HG02763 (cell line): ENCODE measurements at regions not wholly inside any gene's neighbourhood (a gene's known extent, or its start where the extent isn't known, plus 50 kb on each side); places are given as distances from the start of the nearest gene placed in this dataset.

Source experiments
- ATAC-seq: cut with Tn5 transposase; IDR thresholded peaks from one replicate; pipeline ENCODE4 v1.9.1; 2021; ENCODE audit warnings: mild to moderate bottlenecking, moderate library complexity; ENCODE audit not compliant: unreplicated experiment

DNA sequence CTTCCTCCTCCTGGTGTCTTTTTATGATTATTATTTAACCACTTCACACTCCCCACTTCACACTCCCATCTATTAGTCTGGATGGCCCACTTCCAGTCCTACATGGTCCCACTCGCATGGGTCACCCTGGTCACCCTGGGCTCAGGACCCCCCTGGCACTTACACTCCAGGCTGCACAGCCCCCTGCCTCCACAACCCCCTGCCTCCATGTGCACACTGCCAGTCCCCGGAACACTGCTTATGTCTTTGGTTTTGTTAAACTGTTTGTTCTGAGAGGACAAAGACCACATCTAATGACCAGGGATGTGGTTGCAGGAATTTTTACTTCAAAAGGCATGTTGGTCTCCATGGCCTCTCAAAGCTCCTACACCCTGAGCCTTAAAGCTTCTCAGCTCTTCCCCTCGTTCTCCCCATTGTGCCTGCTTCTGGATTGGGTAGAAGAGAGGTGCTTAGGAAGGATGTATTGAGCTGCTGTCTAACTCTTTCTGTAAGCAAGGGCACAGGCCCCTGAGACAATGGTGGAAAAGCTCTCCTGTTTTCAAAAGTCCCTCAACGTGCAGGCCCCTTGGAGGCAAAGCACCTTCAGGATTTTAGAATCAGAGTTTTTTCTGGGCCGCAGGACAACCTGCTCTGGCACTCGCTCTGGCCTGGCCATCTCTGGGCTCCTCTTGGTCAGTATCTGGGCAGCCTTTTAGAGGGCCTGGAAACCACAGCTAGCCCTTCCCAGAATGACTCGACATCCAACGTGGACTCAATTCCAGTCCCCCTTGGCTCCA lies 150.0 kb upstream of the HAAO start:
- no peak for ATAC-seq

DNA sequence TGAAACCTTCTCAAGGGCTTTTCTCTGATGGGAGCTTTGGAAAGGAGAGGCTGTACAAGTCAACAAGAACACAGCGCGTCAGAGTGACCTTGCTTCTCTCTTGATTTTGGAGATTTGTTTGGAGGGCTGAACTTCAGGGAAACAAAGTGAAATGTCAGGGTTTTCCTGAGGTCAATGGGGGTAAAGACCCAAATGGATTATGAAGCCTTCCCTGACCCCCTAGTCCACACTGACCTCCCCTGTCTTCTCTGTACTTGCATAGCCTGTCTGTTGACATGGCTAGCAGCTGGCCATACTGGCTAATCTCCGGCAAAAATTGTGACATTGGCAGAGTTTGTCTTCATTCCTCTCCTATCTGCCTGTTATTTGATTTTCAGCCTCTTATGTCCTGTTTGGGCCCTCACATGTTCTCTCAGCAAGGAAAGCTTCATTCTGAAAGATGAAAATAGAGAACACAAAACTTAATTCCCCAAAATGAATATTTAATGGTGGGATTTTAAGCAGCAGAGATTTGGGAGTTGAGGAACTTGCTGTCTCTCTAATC lies 149.3 kb upstream of the HAAO start:
- ATAC-seq, result no peak

DNA sequence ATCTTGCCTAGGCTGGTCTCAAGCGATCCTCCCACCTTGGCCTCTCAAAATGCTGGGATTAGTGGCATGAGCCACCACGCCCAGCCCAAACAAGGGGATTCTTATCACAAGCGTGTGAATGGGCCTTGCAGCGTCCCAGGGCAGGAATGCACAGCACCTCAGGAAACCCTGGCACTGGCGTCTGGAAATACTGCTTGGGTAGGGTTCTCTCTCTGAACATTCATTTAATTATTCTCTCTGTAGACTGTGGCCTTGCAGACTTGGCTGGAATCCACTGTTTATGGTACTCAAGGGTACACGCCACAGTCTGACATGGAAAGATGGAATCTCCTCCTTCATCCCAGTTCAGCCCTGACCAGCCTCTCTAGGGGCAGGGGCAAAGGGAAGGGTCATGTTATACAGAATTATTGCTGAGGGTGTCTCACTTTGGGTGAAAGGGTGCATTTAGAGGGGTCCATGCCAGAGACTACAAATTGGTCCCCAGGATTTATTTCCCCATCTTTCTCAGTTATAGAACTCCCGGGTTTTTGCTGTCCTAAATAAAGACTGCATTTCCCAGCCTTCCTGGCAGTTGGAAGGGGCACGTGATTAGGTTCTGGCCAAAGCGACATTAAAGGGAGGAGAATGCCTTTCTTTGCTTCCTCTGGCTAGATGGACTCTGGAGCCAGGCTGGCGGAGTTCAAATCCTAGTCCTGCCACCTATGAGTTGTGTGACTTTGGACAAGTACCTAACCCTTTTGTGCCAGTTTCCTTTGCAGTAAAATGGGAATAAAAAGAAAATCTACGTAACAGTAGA lies 147.2 kb upstream of the HAAO start:
- no peak for ATAC-seq

DNA sequence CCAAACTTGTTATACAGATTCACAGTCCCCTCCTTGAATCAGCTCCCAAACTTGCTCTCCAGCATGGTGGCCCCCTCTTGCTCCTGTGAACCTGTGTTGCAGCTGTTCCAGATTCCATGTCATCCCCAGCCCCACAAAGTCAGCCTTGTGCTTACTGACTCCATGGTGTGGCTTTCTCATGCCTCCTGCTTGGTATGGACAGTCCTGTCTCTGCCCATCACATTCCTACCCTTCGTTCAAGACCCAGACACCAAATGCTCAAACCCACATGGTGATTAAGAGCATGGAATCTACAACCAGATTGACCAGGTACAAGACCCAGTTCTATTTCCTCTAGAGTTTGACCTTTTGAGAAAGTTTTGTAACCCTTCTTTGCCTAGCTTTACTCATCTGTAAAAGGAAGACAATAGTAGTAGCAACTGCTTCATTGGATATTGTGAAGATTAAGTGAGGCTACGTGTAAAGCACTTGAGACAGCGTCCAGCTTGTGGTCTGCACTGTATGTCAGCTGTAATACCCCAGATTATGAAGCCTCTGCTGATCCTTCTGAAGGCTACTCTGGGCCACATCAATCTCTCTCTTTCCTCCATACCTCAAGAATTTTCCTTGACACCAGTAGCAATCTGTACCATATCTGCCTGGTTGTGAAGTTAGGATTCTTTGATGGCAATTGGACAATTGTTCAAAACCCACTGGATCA lies 146.4 kb upstream of the HAAO start:
- no peak for ATAC-seq

- no peak for ATAC-seq
Measured at GRCh38 chr2:42937171-42937875, 144.9 kb upstream of the HAAO start.

- no peak for ATAC-seq
Measured at GRCh38 chr2:42935692-42936671, 143.6 kb upstream of the HAAO start.

DNA sequence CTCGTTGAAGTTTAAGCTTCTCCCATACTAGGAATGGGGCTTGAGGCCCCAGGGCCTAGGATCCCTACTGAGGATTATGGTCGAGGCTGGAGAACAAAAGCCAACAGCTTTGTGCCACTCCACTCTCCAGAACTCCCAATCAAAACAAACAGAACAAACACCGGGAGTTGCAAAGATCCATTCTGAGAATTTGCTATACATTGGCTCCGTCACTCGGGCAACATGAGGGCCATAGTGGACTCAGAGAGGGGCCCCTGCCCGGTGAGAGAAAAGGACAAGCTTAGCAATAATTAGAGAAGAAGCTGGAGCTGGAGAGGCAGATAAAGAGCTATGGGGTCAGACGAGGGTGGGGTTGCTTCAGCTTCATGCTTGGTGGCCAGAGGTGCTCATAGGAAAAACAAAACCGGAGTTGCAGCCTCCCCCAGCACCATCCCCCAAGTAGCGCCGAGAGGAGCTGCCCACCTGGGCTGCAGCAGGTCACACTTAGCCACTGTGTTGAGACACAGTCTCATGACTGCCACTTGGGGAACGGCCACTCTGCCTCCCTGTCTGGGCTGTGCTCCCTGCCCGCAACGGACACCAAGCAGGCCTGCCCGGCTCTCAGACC lies 142.3 kb upstream of the HAAO start:
- no peak for ATAC-seq

- no peak for ATAC-seq
Measured at GRCh38 chr2:42933824-42934254, 141.5 kb upstream of the HAAO start.

DNA sequence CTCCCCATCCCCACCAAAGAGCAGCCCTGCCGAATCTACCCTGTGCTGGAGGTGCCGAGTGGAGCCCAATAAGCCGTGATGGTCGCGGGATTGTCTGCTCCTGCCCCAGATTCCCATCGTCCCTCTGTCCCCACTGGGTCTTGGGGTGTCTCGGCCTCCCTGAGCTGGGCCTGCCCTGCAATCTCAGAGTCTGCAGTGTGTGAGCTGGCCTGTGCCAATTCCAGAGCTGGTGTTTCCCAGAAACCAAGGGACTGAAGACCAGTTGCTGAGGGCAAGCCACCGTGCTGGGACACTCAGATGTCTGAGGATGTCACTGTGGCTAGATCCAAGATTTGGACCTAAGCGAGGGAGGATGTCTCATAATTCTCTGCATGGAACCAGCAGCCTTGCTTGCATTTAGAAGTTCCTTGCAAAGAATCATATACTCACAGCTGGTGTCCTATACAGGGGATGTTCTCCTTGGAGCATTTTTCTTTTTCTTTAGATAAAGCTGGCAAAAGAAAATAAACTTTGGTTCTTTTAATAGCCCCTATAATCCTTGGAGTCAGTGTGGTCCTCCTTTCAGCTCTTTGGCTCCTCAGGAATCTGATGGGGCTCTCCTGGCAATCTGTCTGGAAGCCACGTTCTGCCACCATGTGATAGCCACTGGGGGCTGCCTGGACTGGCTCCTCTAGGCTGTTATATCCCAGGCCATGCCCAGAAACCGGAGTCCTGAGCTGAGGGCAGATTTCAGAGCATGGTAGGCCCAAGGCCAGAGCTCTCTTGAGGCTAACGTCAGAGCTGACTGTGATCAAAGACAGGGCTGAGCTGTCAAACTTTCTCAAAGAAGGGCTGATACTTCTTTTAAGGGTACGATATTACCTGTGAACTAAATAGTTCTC lies 140.1 kb upstream of the HAAO start:
- no peak for ATAC-seq

- ATAC-seq, result no peak
Measured at GRCh38 chr2:42931818-42932195, 139.4 kb upstream of the HAAO start.

GRCh38 chr2:42931146-42931817 lies 138.9 kb upstream of the HAAO start:
- no peak for ATAC-seq

- no peak for ATAC-seq
Measured at GRCh38 chr2:42930025-42930581, 137.7 kb upstream of the HAAO start.

DNA sequence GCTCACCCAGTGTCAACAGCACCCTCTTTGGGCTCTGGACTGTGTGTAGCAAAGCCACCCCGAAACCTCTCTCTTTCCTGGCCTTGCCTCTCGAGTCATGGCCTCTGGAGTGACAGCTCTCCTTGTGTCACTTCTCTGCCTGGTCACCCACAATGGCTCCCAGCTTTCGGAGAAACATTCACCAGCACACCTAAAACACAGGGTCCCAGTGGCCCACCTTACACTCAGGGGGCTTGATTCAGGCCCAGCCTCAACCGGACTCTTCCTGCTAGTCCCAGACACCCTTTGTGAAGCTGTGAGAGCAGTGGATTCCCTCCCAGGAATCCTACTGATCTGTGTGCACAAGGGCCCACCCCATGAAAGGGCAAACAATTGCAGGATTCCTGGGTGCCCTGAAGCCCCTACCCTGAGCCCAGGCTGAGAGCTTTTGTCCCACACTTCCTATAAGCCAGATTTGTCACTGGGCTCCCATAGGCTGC lies 137.2 kb upstream of the HAAO start:
- no peak for ATAC-seq

DNA sequence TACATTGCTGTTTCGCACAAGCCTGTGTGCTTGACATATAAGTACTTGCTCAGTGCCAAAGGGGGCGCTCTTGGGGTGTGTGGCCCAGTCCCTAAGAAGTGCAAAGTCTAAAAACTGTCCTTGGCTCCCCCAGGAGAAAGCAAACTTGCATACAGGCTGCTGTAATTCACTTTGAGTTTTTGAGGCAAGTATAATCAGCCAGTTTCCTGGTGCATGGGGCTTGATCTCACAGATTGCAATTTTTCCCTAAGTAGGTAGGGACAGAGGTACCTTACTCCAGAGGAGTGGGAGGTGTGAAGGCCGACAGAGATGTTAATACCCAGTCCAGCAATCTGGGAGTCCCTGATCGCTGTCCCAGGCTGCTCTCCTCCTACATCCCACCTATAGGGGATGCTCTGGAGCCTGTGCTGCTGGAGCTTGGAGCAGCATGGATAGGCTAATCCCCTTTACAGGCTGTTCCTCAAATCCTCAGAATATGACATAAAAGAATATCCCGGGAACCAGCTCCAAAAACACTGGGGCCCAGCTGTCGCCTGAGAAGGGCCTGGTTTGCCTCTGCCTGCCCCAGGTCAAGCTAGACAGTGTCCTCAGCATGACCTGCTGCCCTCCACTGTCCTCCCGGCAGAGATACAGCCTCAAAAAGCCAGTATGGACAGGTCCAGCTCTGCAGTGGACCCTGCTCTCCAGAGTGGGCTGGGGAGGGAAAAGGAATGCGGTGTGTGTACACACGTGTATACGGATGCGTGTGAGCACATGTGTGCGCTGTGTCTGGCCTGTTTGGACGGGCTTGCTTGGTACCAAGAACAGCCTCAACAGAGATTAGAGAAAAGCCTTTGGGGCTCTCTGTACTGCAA lies 136.5 kb upstream of the HAAO start:
- ATAC-seq, result no peak

DNA sequence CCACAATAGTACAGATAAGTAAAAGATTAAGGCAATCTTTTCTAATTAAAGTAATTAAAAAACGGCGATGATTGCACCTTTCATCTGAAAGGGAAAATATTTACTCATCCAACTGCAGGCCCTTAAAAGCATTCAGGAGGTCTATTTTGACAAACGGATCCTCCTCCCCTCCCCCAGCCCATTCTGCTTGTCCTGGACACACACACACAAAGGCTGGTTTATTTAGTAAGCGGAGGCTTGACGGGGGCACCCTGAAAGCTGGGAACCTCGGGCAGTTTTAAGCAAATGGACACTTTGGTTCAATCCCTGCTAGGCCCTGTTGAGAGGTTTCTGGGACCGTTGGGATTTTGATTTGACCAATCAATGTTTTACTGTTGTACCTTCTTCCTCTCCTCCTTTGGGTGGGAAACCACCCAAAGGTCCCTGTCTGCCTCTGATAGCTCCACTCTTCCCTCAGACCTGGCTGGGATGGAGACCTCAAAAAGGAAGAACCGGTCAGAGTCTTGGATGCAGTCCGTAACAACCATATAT lies 135.8 kb upstream of the HAAO start:
- no peak for ATAC-seq
